Stimulated activated CD4-positive, alpha-beta T cell treated with anti-CD3 and anti-CD28 coated beads, Interleukin-1b, Interleukin-23, amount 100 ng/mL, for 4 hours (primary cell): ENCODE measurements at regions not wholly inside any gene's neighbourhood (a gene's known extent, or its start where the extent isn't known, plus 50 kb on each side); places are given as distances from the start of the nearest gene placed in this dataset.

Experiments used
- DNase-seq, 2 donors: peaks; one replicate each; pipeline ENCODE4 v3.0.0-alpha.2; 2020; ENCODE audit warnings: low read depth in 2 of 2

- DNase-seq: no peak
These were observed 221.4 kb upstream of the TRIB2 start for GRCh38 chr2:12495247-12495868.

- no peak for DNase-seq
These were observed 218.4 kb upstream of the TRIB2 start for GRCh38 chr2:12498286-12498685.

GRCh38 chr2:12498704-12499103 lies 218.0 kb upstream of the TRIB2 start:
- no peak for DNase-seq

- DNase-seq: no peak
These were observed 215.8 kb upstream of the TRIB2 start for GRCh38 chr2:12500899-12501298.

GRCh38 chr2:12501469-12502158 lies 215.1 kb upstream of the TRIB2 start:
- peak; percentile 52 to 57 for DNase-seq

GRCh38 chr2:12502759-12503158 lies 214.0 kb upstream of the TRIB2 start:
- peak in 1 of 2 donors; percentile 43 for DNase-seq

GRCh38 chr2:12504443-12504842 lies 212.3 kb upstream of the TRIB2 start:
- no peak for DNase-seq

GRCh38 chr2:12506846-12507245 lies 209.9 kb upstream of the TRIB2 start:
- DNase-seq: no peak

- DNase-seq: peak; percentile 54 to 67
These were observed 209.4 kb upstream of the TRIB2 start for GRCh38 chr2:12507295-12507694.

GRCh38 chr2:12510070-12510469 lies 206.7 kb upstream of the TRIB2 start:
- no peak for DNase-seq

GRCh38 chr2:12513339-12513738 lies 203.4 kb upstream of the TRIB2 start:
- no peak for DNase-seq

GRCh38 chr2:12514168-12514567 lies 202.6 kb upstream of the TRIB2 start:
- no peak for DNase-seq

GRCh38 chr2:12514631-12515437 lies 201.9 kb upstream of the TRIB2 start:
- DNase-seq: no peak

GRCh38 chr2:12515871-12516270 lies 200.9 kb upstream of the TRIB2 start:
- no peak for DNase-seq

GRCh38 chr2:12533337-12534005 lies 183.3 kb upstream of the TRIB2 start:
- DNase-seq: no peak

GRCh38 chr2:12534646-12535263 lies 182.0 kb upstream of the TRIB2 start:
- DNase-seq: no peak

- DNase-seq: no peak
These were observed 179.8 kb upstream of the TRIB2 start for GRCh38 chr2:12536976-12537375.

GRCh38 chr2:12538138-12538694 lies 178.5 kb upstream of the TRIB2 start:
- DNase-seq: no peak

GRCh38 chr2:12539336-12539735 lies 177.4 kb upstream of the TRIB2 start:
- no peak for DNase-seq

- DNase-seq: no peak
These were observed 176.8 kb upstream of the TRIB2 start for GRCh38 chr2:12539776-12540562.
